Gastroesophageal sphincter (tissue), 3 donors: ENCODE measurements at regions not wholly inside any gene's neighbourhood (a gene's known extent, or its start where the extent isn't known, plus 50 kb on each side); places are given as distances from the start of the nearest gene placed in this dataset.

ENCODE experiments used
- POLR2AphosphoS5 ChIP-seq: sonication (generic); formaldehyde crosslinking; IDR thresholded peaks from one replicate; pipeline ENCODE4 v1.6.1; 2017; ENCODE audit warnings: antibody characterized with exemption
- TF ChIP-seq, protein P1 (sequence below), 4 experiments: fragments of 200-600 bp in 2 of 4; fragments of 450-650 bp in 2 of 4; sonication (generic) in 1 of 4; IDR thresholded peaks; one replicate each; pipeline ENCODE4 v1.5.1; 2017 to 2019; ENCODE audit warnings: antibody characterized with exemption in 4 of 4, mild to moderate bottlenecking in 2 of 4, moderate library complexity in 2 of 4

DNA sequence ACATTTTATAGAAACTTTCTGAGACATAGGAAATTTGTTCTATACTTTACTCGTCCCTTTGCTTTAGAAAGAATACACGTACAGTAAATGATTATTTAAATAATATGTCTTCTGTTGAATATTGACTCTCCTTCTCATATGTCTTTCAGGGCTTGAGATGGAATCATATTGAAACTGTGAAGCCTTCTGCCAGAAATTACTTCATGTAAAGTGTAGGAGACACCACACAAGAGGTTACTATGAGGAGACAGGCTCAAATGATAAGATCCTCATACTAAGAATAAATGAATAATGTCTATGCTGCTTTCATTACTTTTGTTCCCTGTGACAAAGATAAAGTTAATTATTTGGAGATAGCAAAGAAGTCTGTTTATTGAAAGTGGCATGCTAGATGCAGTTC, 1240.3 kb upstream of the MAP3K7 start:
- TF ChIP-seq POLR2AphosphoS5, result no peak
- TF ChIP-seq, protein P1, sequence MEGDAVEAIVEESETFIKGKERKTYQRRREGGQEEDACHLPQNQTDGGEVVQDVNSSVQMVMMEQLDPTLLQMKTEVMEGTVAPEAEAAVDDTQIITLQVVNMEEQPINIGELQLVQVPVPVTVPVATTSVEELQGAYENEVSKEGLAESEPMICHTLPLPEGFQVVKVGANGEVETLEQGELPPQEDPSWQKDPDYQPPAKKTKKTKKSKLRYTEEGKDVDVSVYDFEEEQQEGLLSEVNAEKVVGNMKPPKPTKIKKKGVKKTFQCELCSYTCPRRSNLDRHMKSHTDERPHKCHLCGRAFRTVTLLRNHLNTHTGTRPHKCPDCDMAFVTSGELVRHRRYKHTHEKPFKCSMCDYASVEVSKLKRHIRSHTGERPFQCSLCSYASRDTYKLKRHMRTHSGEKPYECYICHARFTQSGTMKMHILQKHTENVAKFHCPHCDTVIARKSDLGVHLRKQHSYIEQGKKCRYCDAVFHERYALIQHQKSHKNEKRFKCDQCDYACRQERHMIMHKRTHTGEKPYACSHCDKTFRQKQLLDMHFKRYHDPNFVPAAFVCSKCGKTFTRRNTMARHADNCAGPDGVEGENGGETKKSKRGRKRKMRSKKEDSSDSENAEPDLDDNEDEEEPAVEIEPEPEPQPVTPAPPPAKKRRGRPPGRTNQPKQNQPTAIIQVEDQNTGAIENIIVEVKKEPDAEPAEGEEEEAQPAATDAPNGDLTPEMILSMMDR (IDR thresholded peaks at IDR 0.05), result no peak
